RCC 7860 (cell line): ENCODE measurements at regions not wholly inside any gene's neighbourhood (a gene's known extent, or its start where the extent isn't known, plus 50 kb on each side); places are given as distances from the start of the nearest gene placed in this dataset.

Experiments used
- DNase-seq: peaks from one replicate; pipeline ENCODE4 v3.0.0-alpha.2; 2015; ENCODE audit warnings: low spot score
- FAIRE-seq: peaks from 2 replicates; lab custom pipeline; 2012; peaks lifted over from hg19 to GRCh38; lab: Jason Lieb, UNC

- no peak for FAIRE-seq
- no peak for DNase-seq
Observed at GRCh38 chr10:29007748-29008610, 280.9 kb upstream of the LYZL1 start.

GRCh38 chr10:29009464-29009863, 279.4 kb upstream of the LYZL1 start:
- DNase-seq (no peak), FAIRE-seq (no peak)

GRCh38 chr10:29011516-29011915, 277.4 kb upstream of the LYZL1 start:
- DNase-seq (no peak), FAIRE-seq (no peak)

GRCh38 chr10:29012926-29013554, 275.8 kb upstream of the LYZL1 start:
- FAIRE-seq = no peak

GRCh38 chr10:29021591-29021990, 267.3 kb upstream of the LYZL1 start:
- DNase-seq (no peak), FAIRE-seq (no peak)

More at GRCh38 chr10:29012926-29013554, 275.8 kb upstream of the LYZL1 start:
- DNase-seq = no peak

GRCh38 chr10:29022513-29022912, 266.4 kb upstream of the LYZL1 start:
- no peak for FAIRE-seq

GRCh38 chr10:29023678-29024077, 265.2 kb upstream of the LYZL1 start:
- FAIRE-seq = no peak
- DNase-seq = no peak

More at GRCh38 chr10:29022513-29022912, 266.4 kb upstream of the LYZL1 start:
- DNase-seq = no peak

GRCh38 chr10:29026065-29026797, 262.6 kb upstream of the LYZL1 start:
- DNase-seq (no peak), FAIRE-seq (no peak)

- DNase-seq (no peak), FAIRE-seq (no peak)
Observed at GRCh38 chr10:29026802-29027580, 261.9 kb upstream of the LYZL1 start.

GRCh38 chr10:29028486-29028885, 260.4 kb upstream of the LYZL1 start:
- no peak for FAIRE-seq
- DNase-seq = no peak

GRCh38 chr10:29030900-29031299, 258.0 kb upstream of the LYZL1 start:
- DNase-seq (no peak), FAIRE-seq (no peak)

GRCh38 chr10:29032169-29032568, 256.7 kb upstream of the LYZL1 start:
- no peak for DNase-seq
- FAIRE-seq = no peak

- DNase-seq = no peak
- no peak for FAIRE-seq
Observed at GRCh38 chr10:29033311-29033940, 255.4 kb upstream of the LYZL1 start.

GRCh38 chr10:29034592-29034991, 254.3 kb upstream of the LYZL1 start:
- no peak for DNase-seq
- no peak for FAIRE-seq

GRCh38 chr10:29035721-29036120, 253.1 kb upstream of the LYZL1 start:
- no peak for DNase-seq
- FAIRE-seq = no peak

- no peak for FAIRE-seq
- DNase-seq = no peak
Observed at GRCh38 chr10:29037348-29038113, 251.3 kb upstream of the LYZL1 start.

GRCh38 chr10:29039091-29039490, 249.8 kb upstream of the LYZL1 start:
- DNase-seq = no peak
- FAIRE-seq = no peak

GRCh38 chr10:29039677-29040189, 249.1 kb upstream of the LYZL1 start:
- FAIRE-seq (no peak), DNase-seq (no peak)

- FAIRE-seq = no peak
- no peak for DNase-seq
Observed at GRCh38 chr10:29041616-29042015, 247.3 kb upstream of the LYZL1 start.
